Spinal cord (tissue), 9 donors: ENCODE measurements at regions not wholly inside any gene's neighbourhood (a gene's known extent, or its start where the extent isn't known, plus 50 kb on each side); places are given as distances from the start of the nearest gene placed in this dataset.
"Not testable (repeated sequence)": the region's sequence is repeated elsewhere in the genome, so short reads cannot be mapped to it uniquely, and the experiment has no call there.

ENCODE experiments used
- DNase-seq, 6 donors: peaks; one replicate each; pipeline versions ENCODE4 v3.0.0 to v3.0.0-alpha.2; 2013 to 2015; ENCODE audit warnings: low spot score in 6 of 6, low read depth in 4 of 6
- H3K27ac ChIP-seq: one replicate; pipeline ENCODE4 v1.5.1; 2013; ENCODE audit warnings: low read depth, low read length, control low read depth
- H3K27me3 ChIP-seq: one replicate; pipeline ENCODE4 v1.6.1; 2013; ENCODE audit warnings: low read length; ENCODE audit not compliant: control insufficient read depth, insufficient read depth
- H3K36me3 ChIP-seq: one replicate; pipeline ENCODE4 v1.6.1; 2013; ENCODE audit warnings: low read length; ENCODE audit not compliant: control insufficient read depth, insufficient read depth
- H3K4me1 ChIP-seq: one replicate; pipeline ENCODE4 v1.6.1; 2013; ENCODE audit warnings: low read length; ENCODE audit not compliant: control insufficient read depth, insufficient read depth
- H3K4me3 ChIP-seq: one replicate; pipeline ENCODE4 v1.5.1; 2013; ENCODE audit warnings: low read depth, low read length, control low read depth
- H3K9me3 ChIP-seq: one replicate; pipeline ENCODE4 v1.6.1; 2013; ENCODE audit warnings: low read length; ENCODE audit not compliant: control insufficient read depth, insufficient read depth
- WGBS: methylation state at CpG from one replicate; pipeline ENCODE4 v1.1.5; 2013; ENCODE audit warnings: missing lambda C conversion rate; ENCODE audit not compliant: insufficient coverage; 5-methylcytosine and 5-hydroxymethylcytosine counted together
- donor health status: healthy.

DNA sequence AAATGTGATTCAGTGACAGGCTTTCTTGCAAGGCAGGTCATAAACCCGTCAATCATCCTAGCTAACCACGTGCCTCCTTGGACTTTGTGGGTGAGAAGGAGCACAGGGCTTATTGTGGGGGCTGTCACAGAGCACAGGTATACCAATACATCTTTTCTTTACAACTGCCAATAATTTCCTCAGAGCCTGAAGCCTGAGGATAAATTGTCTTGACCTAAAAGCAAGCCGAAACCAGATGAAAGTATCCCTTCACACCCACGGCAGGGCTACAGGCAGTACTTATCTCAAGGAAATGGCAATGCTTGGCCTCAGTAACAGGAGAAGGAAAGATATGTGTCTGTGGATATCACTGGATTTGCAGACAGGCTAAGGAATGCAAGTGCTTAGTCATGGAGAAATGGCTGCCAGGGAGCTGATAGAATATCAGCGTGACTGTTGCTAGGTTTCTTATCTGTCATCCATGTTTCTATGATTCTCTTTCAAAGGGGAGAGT lies 90.3 kb upstream of the ZNF366 start:
- Histone ChIP-seq H3K36me3 (no peaks in the 10 kb centered on the region), H3K4me3 (no peak overlapping the region), H3K27ac (no peak overlapping the region), H3K9me3 (no peaks in the 10 kb centered on the region), H3K27me3 (no peaks in the 10 kb centered on the region), H3K4me1 (no peaks in the 10 kb centered on the region)
- no CpG with 5 or more reads among the region's 5 CpGs for WGBS
- DNase-seq = peak in 2 of 6 donors; percentile 60 to 77

- Histone ChIP-seq H3K9me3 (no peaks in the 10 kb centered on the region), H3K4me1 (no peaks in the 10 kb centered on the region), H3K36me3 (no peaks in the 10 kb centered on the region), H3K4me3 (no peak overlapping the region), H3K27me3 (no peaks in the 10 kb centered on the region), H3K27ac (no peak overlapping the region)
- no peak for DNase-seq
- no CpG with 5 or more reads among the region's 3 CpGs for WGBS
Measured at GRCh38 chr5:72596956-72597355, 89.7 kb upstream of the ZNF366 start.

GRCh38 chr5:72588640-72589039 lies 81.4 kb upstream of the ZNF366 start:
- Histone ChIP-seq H3K36me3 (no peaks in the 10 kb centered on the region), H3K4me1 (no peaks in the 10 kb centered on the region), H3K27ac (no peak overlapping the region), H3K9me3 (no peaks in the 10 kb centered on the region), H3K27me3 (no peaks in the 10 kb centered on the region), H3K4me3 (no peak overlapping the region)
- DNase-seq = peak in 1 of 6 donors; percentile 72
- no CpG with 5 or more reads among the region's 4 CpGs for WGBS

DNA sequence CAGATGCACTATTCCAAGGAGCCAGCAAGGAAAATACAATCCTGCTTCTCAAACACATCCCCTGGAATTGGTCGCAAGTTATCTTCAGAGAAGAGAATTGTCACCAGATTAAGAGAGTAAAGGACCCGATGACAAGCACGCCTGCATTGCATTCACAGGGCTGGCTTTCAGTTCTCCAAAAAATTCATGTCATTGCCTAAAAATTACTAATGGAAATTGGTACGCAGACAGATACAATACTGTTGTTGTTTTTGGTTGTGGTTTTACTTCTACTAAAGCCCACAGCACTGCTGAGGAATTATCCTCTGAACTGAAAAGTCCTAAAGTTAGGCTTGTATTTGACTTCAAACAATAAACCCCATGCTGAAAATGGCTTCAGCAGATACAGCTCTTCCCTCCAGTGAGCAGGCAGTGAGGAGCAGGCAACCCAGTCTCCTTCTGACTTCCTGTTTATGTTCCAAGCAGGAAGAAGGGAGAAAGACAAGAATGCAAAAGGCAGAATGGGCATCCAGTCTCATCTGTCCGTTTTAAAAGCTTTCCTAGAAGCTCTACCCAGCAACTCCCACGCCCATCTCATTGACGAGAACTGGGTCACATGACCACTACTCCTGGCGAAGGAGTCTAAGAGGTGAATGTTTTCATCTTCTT lies 80.6 kb upstream of the ZNF366 start:
- no peak overlapping the region for H3K27ac ChIP-seq
- H3K4me3 ChIP-seq = no peak overlapping the region
- 80% methylated on average over 1 of the region's 8 CpGs for WGBS

GRCh38 chr5:72586788-72587530 lies 79.7 kb upstream of the ZNF366 start:
- Histone ChIP-seq H3K27ac (no peak overlapping the region), H3K36me3 (no peaks in the 10 kb centered on the region), H3K4me1 (no peaks in the 10 kb centered on the region), H3K27me3 (no peaks in the 10 kb centered on the region), H3K4me3 (no peak overlapping the region), H3K9me3 (no peaks in the 10 kb centered on the region)
- DNase-seq = no peak
- 89% methylated on average over 3 of the region's 3 CpGs for WGBS

More for the DNA sequence above, 80.6 kb upstream of the ZNF366 start:
- DNase-seq = no peak
- H3K9me3 ChIP-seq = no peaks in the 10 kb centered on the region
- no peaks in the 10 kb centered on the region for H3K27me3 ChIP-seq
- no peaks in the 10 kb centered on the region for H3K36me3 ChIP-seq
- H3K4me1 ChIP-seq = no peaks in the 10 kb centered on the region

DNA sequence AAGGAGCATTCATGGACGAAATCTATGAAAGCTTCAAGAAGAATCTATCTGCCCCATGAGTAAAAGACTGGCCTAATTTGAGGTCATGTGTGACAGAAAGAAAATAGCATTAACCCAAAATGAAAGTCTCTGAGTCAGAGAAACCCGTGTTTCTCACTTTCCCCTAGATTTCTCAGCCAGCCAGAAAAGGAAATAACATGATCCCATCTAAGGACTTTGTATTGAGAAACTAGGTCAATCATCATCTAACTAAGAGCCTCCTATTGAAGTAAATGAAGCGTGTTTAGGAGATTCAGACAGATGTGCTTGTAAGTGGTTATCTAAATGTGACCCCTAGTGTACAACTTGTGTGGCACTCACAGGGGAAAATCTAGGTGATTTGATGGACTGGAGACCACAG lies 77.3 kb upstream of the ZNF366 start:
- DNase-seq = no peak
- no peak overlapping the region for H3K27ac ChIP-seq
- H3K4me3 ChIP-seq = no peak overlapping the region
- no peaks in the 10 kb centered on the region for H3K4me1 ChIP-seq
- H3K27me3 ChIP-seq = no peaks in the 10 kb centered on the region
- no peaks in the 10 kb centered on the region for H3K9me3 ChIP-seq
- no peaks in the 10 kb centered on the region for H3K36me3 ChIP-seq
- WGBS = 100% methylated on average over 1 of the region's 3 CpGs

- H3K4me1 ChIP-seq, H3K27me3 ChIP-seq, H3K36me3 ChIP-seq, H3K4me3 ChIP-seq, DNase-seq, H3K9me3 ChIP-seq, H3K27ac ChIP-seq: not testable (repeated sequence)
- WGBS = no CpG with 5 or more reads among the region's 2 CpGs
Measured at GRCh38 chr5:72579290-72579689, 72.1 kb upstream of the ZNF366 start.

- Histone ChIP-seq H3K27me3 (no peaks in the 10 kb centered on the region), H3K36me3 (no peaks in the 10 kb centered on the region), H3K9me3 (no peaks in the 10 kb centered on the region), H3K27ac (no peak overlapping the region), H3K4me1 (no peaks in the 10 kb centered on the region), H3K4me3 (no peak overlapping the region)
- no peak for DNase-seq
- 98% methylated on average over 3 of the region's 4 CpGs for WGBS
Measured at GRCh38 chr5:72572236-72572765, 65.1 kb upstream of the ZNF366 start.

- no CpG with 5 or more reads among the region's 5 CpGs for WGBS
- no peak overlapping the region for H3K27ac ChIP-seq
- DNase-seq = peak in 2 of 6 donors; percentile 12 to 51
Measured at GRCh38 chr5:72569408-72569944, 62.3 kb upstream of the ZNF366 start.

More at GRCh38 chr5:72569408-72569944, 62.3 kb upstream of the ZNF366 start:
- Histone ChIP-seq H3K27me3 (no peaks in the 10 kb centered on the region), H3K36me3 (no peaks in the 10 kb centered on the region), H3K4me3 (no peak overlapping the region), H3K9me3 (no peaks in the 10 kb centered on the region), H3K4me1 (no peaks in the 10 kb centered on the region)
